ENCODE measurements at regions not wholly inside any gene's neighbourhood (a gene's known extent, or its start where the extent isn't known, plus 50 kb on each side); places are given as distances from the start of the nearest gene placed in this dataset.

DNA sequence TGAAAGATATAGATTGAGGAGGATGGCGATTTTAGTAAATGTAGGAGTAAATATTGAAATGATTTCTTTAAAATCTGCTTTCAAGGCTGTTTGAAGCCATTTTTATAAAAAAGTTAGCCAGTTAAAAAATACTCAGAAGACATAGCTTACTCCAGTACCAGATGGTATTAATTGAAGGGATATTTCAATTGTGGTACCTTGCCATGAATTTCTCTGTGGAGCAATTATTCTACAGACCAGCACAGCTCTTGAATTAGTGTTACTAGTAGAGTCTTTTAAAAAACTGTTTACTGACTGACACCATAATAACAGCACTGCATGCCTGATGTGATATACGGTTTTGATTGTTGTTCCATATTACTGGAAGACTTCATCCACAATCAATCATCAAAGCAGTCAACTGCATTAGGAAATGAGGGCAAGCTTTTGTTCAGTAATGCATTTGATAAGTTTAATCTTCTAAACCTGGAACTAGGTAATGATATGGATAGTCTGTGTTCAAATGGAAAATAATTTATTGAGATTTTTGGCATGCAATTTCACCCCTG, 106.4 kb downstream of the MFSD1 start:
- H2AFZ ChIP-seq (ENCODE audit: low read length): no peak overlapping the region
- H3K36me3 ChIP-seq (ENCODE audit: control insufficient read depth, insufficient read depth, low read length): no peaks in the 10 kb centered on the region
- H3K4me3 ChIP-seq (replicated peaks in 1 of 4; ENCODE audit: control extremely low read depth in 1 of 4, insufficient read depth in 1 of 4, low read depth in 3 of 4, low read length in 4 of 4): no peak overlapping the region
- H3K27ac ChIP-seq (ENCODE audit: insufficient read depth, low read length): no peak overlapping the region
- TF ChIP-seq EZH2 (IDR thresholded peaks at IDR 0.05; ENCODE audit: low read length, missing control alignments) (no peak), CTCF (conservative IDR thresholded peaks at IDR 0.05 in 1 of 2, IDR thresholded peaks at IDR 0.05 in 1 of 2; ENCODE audit: low read depth in 1 of 2, low read length in 2 of 2) (no peak)
- H3K9me3 ChIP-seq (ENCODE audit: control insufficient read depth, insufficient read depth, low read depth, low read length): no peaks in the 10 kb centered on the region
- no peaks in the 10 kb centered on the region for H3K79me2 ChIP-seq (ENCODE audit: control insufficient read depth, insufficient read depth, low read length)
- no peaks in the 10 kb centered on the region for H3K4me1 ChIP-seq (ENCODE audit: control insufficient read depth, extremely low read depth, insufficient read depth, low read length)
- H4K20me1 ChIP-seq (ENCODE audit: control insufficient read depth, extremely low read depth, insufficient read depth, low read length): no peaks in the 10 kb centered on the region
- no peak for DNase-seq (ENCODE audit: low read depth in 2 of 2)
- H3K9ac ChIP-seq (ENCODE audit: insufficient read depth, low read length): no peak overlapping the region
- H3K4me2 ChIP-seq (ENCODE audit: extremely low read depth, insufficient read depth, low read length): no peak overlapping the region
- no peaks in the 10 kb centered on the region for H3K27me3 ChIP-seq (ENCODE audit: control insufficient read depth, insufficient read depth, low read length)

- Histone ChIP-seq H3K27me3 (ENCODE audit: control insufficient read depth, insufficient read depth, low read length) (no peaks in the 10 kb centered on the region), H3K27ac (ENCODE audit: insufficient read depth, low read length) (no peak overlapping the region), H3K79me2 (ENCODE audit: control insufficient read depth, insufficient read depth, low read length) (no peaks in the 10 kb centered on the region), H3K36me3 (ENCODE audit: control insufficient read depth, insufficient read depth, low read length) (no peaks in the 10 kb centered on the region), H3K4me2 (ENCODE audit: extremely low read depth, insufficient read depth, low read length) (no peak overlapping the region), H3K9me3 (ENCODE audit: control insufficient read depth, insufficient read depth, low read depth, low read length) (no peaks in the 10 kb centered on the region), H3K4me3 (replicated peaks in 1 of 4; ENCODE audit: control extremely low read depth in 1 of 4, insufficient read depth in 1 of 4, low read depth in 3 of 4, low read length in 4 of 4) (no peak overlapping the region), H2AFZ (ENCODE audit: low read length) (no peak overlapping the region), H3K9ac (ENCODE audit: insufficient read depth, low read length) (no peak overlapping the region), H3K4me1 (ENCODE audit: control insufficient read depth, extremely low read depth, insufficient read depth, low read length) (no peaks in the 10 kb centered on the region), H4K20me1 (ENCODE audit: control insufficient read depth, extremely low read depth, insufficient read depth, low read length) (no peaks in the 10 kb centered on the region)
- TF ChIP-seq EZH2 (IDR thresholded peaks at IDR 0.05; ENCODE audit: low read length, missing control alignments): no peak
- no peak for TF ChIP-seq CTCF (conservative IDR thresholded peaks at IDR 0.05 in 1 of 2, IDR thresholded peaks at IDR 0.05 in 1 of 2; ENCODE audit: low read depth in 1 of 2, low read length in 2 of 2)
- peak in 1 of 2 donors; percentile 44 for DNase-seq (ENCODE audit: low read depth in 2 of 2)
Measured at GRCh38 chr3:158909870-158910269, 108.0 kb downstream of the MFSD1 start.

DNA sequence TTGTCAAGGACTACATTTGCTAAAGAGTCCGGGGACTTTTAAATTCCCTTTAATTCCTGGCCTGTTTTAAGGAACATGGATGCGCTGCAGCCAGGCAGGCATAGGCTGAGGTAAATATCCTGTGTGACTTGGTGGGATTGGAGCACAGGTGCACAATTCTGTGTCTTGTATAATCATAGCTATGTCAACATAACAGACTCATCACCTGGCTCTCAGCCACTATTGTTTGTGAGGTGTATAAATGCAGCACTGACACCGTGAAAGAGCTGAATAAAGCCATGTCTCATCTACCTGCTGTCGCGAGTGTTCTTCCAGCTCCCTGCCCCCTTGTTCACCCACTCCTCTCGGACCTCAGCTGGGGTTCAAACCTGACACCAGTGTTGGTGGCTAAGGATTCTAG, 109.7 kb downstream of the MFSD1 start:
- no peak overlapping the region for H3K9ac ChIP-seq (ENCODE audit: insufficient read depth, low read length)
- no peaks in the 10 kb centered on the region for H3K36me3 ChIP-seq (ENCODE audit: control insufficient read depth, insufficient read depth, low read length)
- no peaks in the 10 kb centered on the region for H3K4me1 ChIP-seq (ENCODE audit: control insufficient read depth, extremely low read depth, insufficient read depth, low read length)
- no peaks in the 10 kb centered on the region for H3K9me3 ChIP-seq (ENCODE audit: control insufficient read depth, insufficient read depth, low read depth, low read length)
- no peak overlapping the region for H3K4me3 ChIP-seq (replicated peaks in 1 of 4; ENCODE audit: control extremely low read depth in 1 of 4, insufficient read depth in 1 of 4, low read depth in 3 of 4, low read length in 4 of 4)
- no peak for TF ChIP-seq CTCF (conservative IDR thresholded peaks at IDR 0.05 in 1 of 2, IDR thresholded peaks at IDR 0.05 in 1 of 2; ENCODE audit: low read depth in 1 of 2, low read length in 2 of 2)
- TF ChIP-seq EZH2 (IDR thresholded peaks at IDR 0.05; ENCODE audit: low read length, missing control alignments): no peak
- no peaks in the 10 kb centered on the region for H3K27me3 ChIP-seq (ENCODE audit: control insufficient read depth, insufficient read depth, low read length)
- no peak overlapping the region for H3K4me2 ChIP-seq (ENCODE audit: extremely low read depth, insufficient read depth, low read length)
- H3K27ac ChIP-seq (ENCODE audit: insufficient read depth, low read length): no peak overlapping the region
- no peaks in the 10 kb centered on the region for H4K20me1 ChIP-seq (ENCODE audit: control insufficient read depth, extremely low read depth, insufficient read depth, low read length)
- DNase-seq (ENCODE audit: low read depth in 2 of 2): no peak
- H3K79me2 ChIP-seq (ENCODE audit: control insufficient read depth, insufficient read depth, low read length): no peaks in the 10 kb centered on the region
- no peak overlapping the region for H2AFZ ChIP-seq (ENCODE audit: low read length)
